Ovary (tissue), 7 donors: ENCODE measurements at regions not wholly inside any gene's neighbourhood (a gene's known extent, or its start where the extent isn't known, plus 50 kb on each side); places are given as distances from the start of the nearest gene placed in this dataset.

Experiments
- DNase-seq, 5 donors: peaks; one replicate each; pipeline ENCODE4 v3.0.0-alpha.2; 2019 to 2020
- H3K27ac ChIP-seq, 2 donors: fragments of 200-600 bp; one replicate each; pipeline versions ENCODE4 v1.5.1 to v1.8.0; 2019 to 2022
- H3K27me3 ChIP-seq: fragments of 200-600 bp; one replicate; pipeline ENCODE4 v1.8.0; 2022
- H3K36me3 ChIP-seq: fragments of 200-600 bp; sonication (generic); one replicate; pipeline ENCODE4 v1.5.1; 2019
- H3K4me1 ChIP-seq: one replicate; pipeline ENCODE4 v1.8.1; 2013; ENCODE audit warnings: mild to moderate bottlenecking, moderate library complexity; ENCODE audit not compliant: insufficient read depth
- H3K4me3 ChIP-seq: fragments of 200-600 bp; sonication (generic); one replicate; pipeline ENCODE4 v1.5.1; 2017
- H3K9me3 ChIP-seq, 2 donors: fragments of 200-600 bp in 1 of 2; sonication (generic) in 1 of 2; one replicate each; pipeline versions ENCODE4 v1.5.1 to v1.8.1; 2013 to 2019; ENCODE audit warnings: mild to moderate bottlenecking in 1 of 2, moderate library complexity in 1 of 2
- EP300 ChIP-seq: sonication (generic); formaldehyde crosslinking; IDR thresholded peaks from one replicate; pipeline ENCODE4 v1.6.1; 2017; ENCODE audit warnings: antibody characterized with exemption
- POLR2A ChIP-seq: fragments of 450-650 bp; IDR thresholded peaks from one replicate; pipeline ENCODE4 v1.6.1; 2017; ENCODE audit warnings: antibody characterized with exemption, mild to moderate bottlenecking, moderate library complexity
- WGBS, 3 donors: extraction: QIAGEN DNeasy Blood & Tissue Kit in 1 of 3; methylation state at CpG; one replicate each; pipeline versions ENCODE4 v1.1.5 to v1.1.7; 2013 to 2017; 5-methylcytosine and 5-hydroxymethylcytosine counted together
- intact Hi-C, 4 donors: fragments of 100-400 bp; cut with DNase I; formaldehyde crosslinking; loops; one replicate each; pipeline versions ENCODE4 v1.11.0 to v1.15.1; 2022 to 2023
- TF ChIP-seq, protein P1 (sequence below), 3 donors: fragments of 450-650 bp in 2 of 3; fragments of 200-600 bp in 1 of 3; IDR thresholded peaks; one replicate each; pipeline versions ENCODE4 v1.5.1 to v1.8.0; 2016 to 2022; ENCODE audit warnings: antibody characterized with exemption in 3 of 3, mild to moderate bottlenecking in 1 of 3
- donor health status: DM: no; HTN: no; CAD: no; lungs with moderate emphysema.
- donor health status: DM: no; HTN: no; CAD: no.
- donor health status: Bipolar disorder and iron deficiency.
- donor health status: DM: no; HTN: no; CAD: no.
- donor health status: DM: yes; HTN: yes; CAD: no.

DNA sequence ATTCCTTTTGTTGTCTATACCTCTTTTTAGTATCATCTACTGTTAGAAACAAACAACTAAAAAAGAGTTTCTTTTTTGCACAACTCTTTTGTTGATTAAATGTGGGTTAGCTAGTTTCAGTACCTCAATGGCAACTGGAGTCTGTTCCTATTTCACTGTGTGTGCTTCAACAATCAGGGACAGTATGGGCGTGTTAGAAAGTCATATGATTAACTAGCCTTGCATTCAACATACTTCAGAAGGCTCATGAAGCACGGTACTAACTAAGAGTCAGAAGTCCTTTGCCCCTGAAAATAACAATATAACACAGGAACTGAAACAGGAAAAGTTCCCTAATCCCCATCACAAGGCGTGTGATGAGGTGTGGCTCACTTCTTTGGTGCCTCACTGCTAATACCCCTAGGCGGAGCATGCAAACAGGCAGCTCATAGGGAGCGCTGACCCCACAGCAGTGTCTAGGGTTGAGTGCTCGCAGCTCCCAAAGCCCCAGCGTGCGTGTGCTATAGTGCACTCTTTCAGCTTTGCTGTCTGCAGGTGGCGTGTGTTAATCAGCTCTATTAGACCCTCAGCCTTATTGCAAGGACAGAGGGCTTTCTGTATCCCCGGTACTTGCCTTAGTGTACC is 203.1 kb upstream of the NDST3 start:
- intact Hi-C loops, result no loop called here
- H3K9me3 ChIP-seq, result no peaks in the 10 kb centered on the region
- no peaks in the 10 kb centered on the region for H3K4me1 ChIP-seq
- WGBS, 3 donors, result 85 to 95% (median 88%) methylated on average over 10 of the region's 10 CpGs
- TF ChIP-seq, protein P1, sequence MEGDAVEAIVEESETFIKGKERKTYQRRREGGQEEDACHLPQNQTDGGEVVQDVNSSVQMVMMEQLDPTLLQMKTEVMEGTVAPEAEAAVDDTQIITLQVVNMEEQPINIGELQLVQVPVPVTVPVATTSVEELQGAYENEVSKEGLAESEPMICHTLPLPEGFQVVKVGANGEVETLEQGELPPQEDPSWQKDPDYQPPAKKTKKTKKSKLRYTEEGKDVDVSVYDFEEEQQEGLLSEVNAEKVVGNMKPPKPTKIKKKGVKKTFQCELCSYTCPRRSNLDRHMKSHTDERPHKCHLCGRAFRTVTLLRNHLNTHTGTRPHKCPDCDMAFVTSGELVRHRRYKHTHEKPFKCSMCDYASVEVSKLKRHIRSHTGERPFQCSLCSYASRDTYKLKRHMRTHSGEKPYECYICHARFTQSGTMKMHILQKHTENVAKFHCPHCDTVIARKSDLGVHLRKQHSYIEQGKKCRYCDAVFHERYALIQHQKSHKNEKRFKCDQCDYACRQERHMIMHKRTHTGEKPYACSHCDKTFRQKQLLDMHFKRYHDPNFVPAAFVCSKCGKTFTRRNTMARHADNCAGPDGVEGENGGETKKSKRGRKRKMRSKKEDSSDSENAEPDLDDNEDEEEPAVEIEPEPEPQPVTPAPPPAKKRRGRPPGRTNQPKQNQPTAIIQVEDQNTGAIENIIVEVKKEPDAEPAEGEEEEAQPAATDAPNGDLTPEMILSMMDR (IDR thresholded peaks at IDR 0.05), result no peak
- TF ChIP-seq POLR2A (no peak), EP300 (no peak)
- DNase-seq, result no peak
- no peaks in the 10 kb centered on the region for H3K36me3 ChIP-seq
- H3K4me3 ChIP-seq, result no peak overlapping the region
- no peak overlapping the region for H3K27ac ChIP-seq
- H3K27me3 ChIP-seq, result no peaks in the 10 kb centered on the region

DNA sequence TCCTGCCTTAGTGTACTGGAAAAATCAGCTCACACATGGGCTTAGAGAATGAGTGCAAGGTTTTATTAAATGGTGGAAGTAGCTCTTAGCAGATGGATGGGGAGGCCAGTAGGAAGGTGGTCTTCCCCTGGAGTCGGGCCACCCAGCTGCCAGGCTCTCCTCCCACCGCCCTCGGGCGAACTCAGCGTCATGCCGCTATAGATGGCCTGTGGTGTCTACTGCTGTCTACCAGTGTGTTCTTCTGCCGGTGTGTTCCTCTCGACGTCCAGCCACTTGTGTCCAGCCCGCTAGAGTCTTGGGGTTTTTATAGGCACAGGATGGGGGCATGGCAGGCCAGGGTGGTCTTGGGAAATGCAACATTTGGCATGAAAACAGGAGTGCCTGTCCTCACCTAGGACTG is 198.7 kb upstream of the NDST3 start:
- no peaks in the 10 kb centered on the region for H3K36me3 ChIP-seq
- intact Hi-C loops, result no loop called here
- WGBS, 3 donors, result 96 to 99% (median 97%) methylated on average over 10 of the region's 10 CpGs
- no peaks in the 10 kb centered on the region for H3K4me1 ChIP-seq
- TF ChIP-seq POLR2A (no peak), EP300 (no peak)
- TF ChIP-seq, protein P1 (IDR thresholded peaks at IDR 0.05), result no peak
- no peaks in the 10 kb centered on the region for H3K9me3 ChIP-seq
- no peak overlapping the region for H3K4me3 ChIP-seq
- H3K27ac ChIP-seq, result no peak overlapping the region
- no peaks in the 10 kb centered on the region for H3K27me3 ChIP-seq
- no peak for DNase-seq

DNA sequence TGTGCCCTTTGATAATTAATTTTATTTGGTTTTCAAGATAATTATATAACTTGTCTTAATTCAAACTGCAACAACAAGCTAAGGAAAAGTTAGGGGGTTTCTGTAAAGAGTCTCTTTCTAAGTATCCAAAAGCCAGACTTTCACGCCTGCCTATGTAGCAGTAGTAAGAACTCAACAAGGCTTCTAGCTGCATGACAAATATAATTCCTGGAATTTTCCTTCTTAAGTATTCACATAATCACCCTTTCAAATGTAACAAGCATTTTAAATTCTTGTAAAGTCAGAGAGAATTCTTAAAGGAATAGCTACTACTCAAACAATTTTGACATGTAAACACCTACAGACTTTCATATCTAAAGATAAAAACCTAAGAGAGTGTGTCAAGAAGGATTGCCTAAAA is 189.7 kb upstream of the NDST3 start:
- intact Hi-C loops, result no loop called here
- H3K9me3 ChIP-seq, result no peaks in the 10 kb centered on the region
- no peaks in the 10 kb centered on the region for H3K27me3 ChIP-seq
- H3K27ac ChIP-seq, result no peak overlapping the region
- no peak for DNase-seq
- H3K4me3 ChIP-seq, result no peak overlapping the region
- H3K36me3 ChIP-seq, result no peaks in the 10 kb centered on the region
- TF ChIP-seq, protein P1 (IDR thresholded peaks at IDR 0.05), result no peak
- TF ChIP-seq POLR2A (no peak), EP300 (no peak)
- H3K4me1 ChIP-seq, result no peaks in the 10 kb centered on the region
- WGBS, 3 donors, result 77 to 90% (median 84%) methylated on average over 1 of the region's 1 CpG

DNA sequence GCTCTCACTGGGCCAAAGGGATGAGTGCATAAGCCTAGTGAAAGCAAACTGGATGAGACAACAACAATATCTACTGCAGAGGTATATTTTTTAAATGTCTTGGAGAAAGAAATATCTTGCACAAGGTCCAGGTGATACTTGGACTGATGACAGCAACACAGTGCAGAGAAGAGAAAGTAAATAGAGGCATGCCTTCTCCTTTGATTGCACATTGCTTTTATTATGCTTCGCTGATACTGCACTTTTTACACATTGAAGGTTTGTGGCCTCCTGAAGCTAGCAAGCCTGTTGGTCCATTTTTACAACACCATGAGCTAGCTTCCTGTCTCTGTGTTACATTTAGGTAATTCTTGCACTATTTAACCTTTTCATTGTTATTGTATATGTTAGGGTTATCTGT is 189.0 kb upstream of the NDST3 start:
- DNase-seq, result no peak
- Histone ChIP-seq H3K9me3 (no peaks in the 10 kb centered on the region), H3K27ac (no peak overlapping the region), H3K27me3 (no peaks in the 10 kb centered on the region), H3K36me3 (no peaks in the 10 kb centered on the region), H3K4me1 (no peaks in the 10 kb centered on the region), H3K4me3 (no peak overlapping the region)
- 33 to 71% (median 38%) methylated on average over 1 of the region's 1 CpG for WGBS, 3 donors
- intact Hi-C loops, result no loop called here
- TF ChIP-seq POLR2A (no peak), EP300 (no peak)
- TF ChIP-seq, protein P1 (IDR thresholded peaks at IDR 0.05), result no peak
